ENCODE measurements at regions not wholly inside any gene's neighbourhood (a gene's known extent, or its start where the extent isn't known, plus 50 kb on each side); places are given as distances from the start of the nearest gene placed in this dataset.

- no peak for TF ChIP-seq SMC3 (conservative IDR thresholded peaks at IDR 0.05; ENCODE audit: insufficient read depth, low read depth, low read length)
- no peak for TF ChIP-seq SMARCC2 (IDR thresholded peaks at IDR 0.05; ENCODE audit: low read depth)
- TF ChIP-seq ZNF785 (CRISPR knock-in tag; IDR thresholded peaks at IDR 0.05) = no peak
- TF ChIP-seq POLR3A (IDR thresholded peaks at IDR 0.05; ENCODE audit: borderline replicate concordance, extremely low read depth, insufficient read depth, insufficient read length) = no peak
- TF ChIP-seq RBM39 (optimal IDR thresholded peaks at IDR 0.05; ENCODE audit: low read depth, low read length) = no peak
- no peak for TF ChIP-seq EP300 (IDR thresholded peaks at IDR 0.05; ENCODE audit: low read length)
- TF ChIP-seq SIN3A (IDR thresholded peaks at IDR 0.05; ENCODE audit: borderline replicate concordance in 2 of 2, control insufficient read depth in 1 of 2, low read depth in 2 of 2, low read length in 2 of 2) = no peak
Observed at GRCh38 chr2:2880938-2881337, 496.7 kb downstream of the EIPR1 start.

Measured in K562 (cell line).